NCI-H2107 treated with DMSO at 0.1 percent for 48 hours (cell line): ENCODE measurements at regions not wholly inside any gene's neighbourhood (a gene's known extent, or its start where the extent isn't known, plus 50 kb on each side); places are given as distances from the start of the nearest gene placed in this dataset.
"Not testable (repeated sequence)": the region's sequence is repeated elsewhere in the genome, so short reads cannot be mapped to it uniquely, and the experiment has no call there.

ENCODE experiments used
- DNase-seq: peaks from one replicate; lab custom pipeline; 2025; ENCODE audit not compliant: unreplicated experiment; lab: John Stamatoyannopoulos, UW

- not testable (repeated sequence) for DNase-seq
Measured at GRCh38 chr3:178348561-178349217, 187.5 kb upstream of the KCNMB2 start.

- not testable (repeated sequence) for DNase-seq
Measured at GRCh38 chr3:178349218-178349596, 187.0 kb upstream of the KCNMB2 start.

GRCh38 chr3:178350763-178351162 is 185.5 kb upstream of the KCNMB2 start:
- no peak for DNase-seq

GRCh38 chr3:178352326-178353005 is 183.8 kb upstream of the KCNMB2 start:
- DNase-seq, result peak; percentile 50

- DNase-seq, result peak; percentile 84
Measured at GRCh38 chr3:178353006-178353694, 183.1 kb upstream of the KCNMB2 start.

GRCh38 chr3:178359728-178360127 is 176.5 kb upstream of the KCNMB2 start:
- DNase-seq, result no peak

GRCh38 chr3:178363048-178363447 is 173.2 kb upstream of the KCNMB2 start:
- not testable (repeated sequence) for DNase-seq

GRCh38 chr3:178367817-178368617 is 168.2 kb upstream of the KCNMB2 start:
- DNase-seq, result no peak

- DNase-seq, result no peak
Measured at GRCh38 chr3:178369006-178369405, 167.2 kb upstream of the KCNMB2 start.

- DNase-seq, result no peak
Measured at GRCh38 chr3:178369811-178370210, 166.4 kb upstream of the KCNMB2 start.

GRCh38 chr3:178370387-178370786 is 165.8 kb upstream of the KCNMB2 start:
- DNase-seq, result no peak

GRCh38 chr3:178381555-178381954 is 154.7 kb upstream of the KCNMB2 start:
- DNase-seq, result no peak

GRCh38 chr3:178381971-178382448 is 154.2 kb upstream of the KCNMB2 start:
- no peak for DNase-seq

- DNase-seq, result no peak
Measured at GRCh38 chr3:178382449-178383061, 153.7 kb upstream of the KCNMB2 start.

- DNase-seq, result no peak
Measured at GRCh38 chr3:178384321-178385230, 151.7 kb upstream of the KCNMB2 start.

- peak; percentile 55 for DNase-seq
Measured at GRCh38 chr3:178385280-178385952, 150.8 kb upstream of the KCNMB2 start.

- DNase-seq, result no peak
Measured at GRCh38 chr3:178386401-178386800, 149.8 kb upstream of the KCNMB2 start.

GRCh38 chr3:178386880-178387279 is 149.4 kb upstream of the KCNMB2 start:
- no peak for DNase-seq

- no peak for DNase-seq
Measured at GRCh38 chr3:178388473-178388872, 147.8 kb upstream of the KCNMB2 start.
